BE2C (cell line): ENCODE measurements at regions not wholly inside any gene's neighbourhood (a gene's known extent, or its start where the extent isn't known, plus 50 kb on each side); places are given as distances from the start of the nearest gene placed in this dataset.
A peak's percentile ranks its signal among the peaks of the same experiment; 100 is the strongest.

Source experiments
- DNase-seq: peaks from one replicate; pipeline ENCODE4 v3.0.0-alpha.2; 2020
- H3K27me3 ChIP-seq: fragments of 250-450 bp; sonication (Bioruptor Pico); 2 replicates; pipeline ENCODE4 v1.5.1; 2020; ENCODE audit warnings: mild to moderate bottlenecking
- H3K36me3 ChIP-seq: fragments of 250-450 bp; sonication (Bioruptor Pico); 2 replicates; pipeline ENCODE4 v1.5.1; 2020; ENCODE audit warnings: mild to moderate bottlenecking
- H3K4me1 ChIP-seq: fragments of 250-450 bp; sonication (Bioruptor Pico); 2 replicates; pipeline ENCODE4 v1.5.1; 2020
- H3K4me3 ChIP-seq: 2 replicates; pipeline ENCODE4 v1.5.1; 2011; ENCODE audit warnings: low read depth, low read length
- H3K9me3 ChIP-seq: fragments of 250-450 bp; sonication (Bioruptor Pico); 2 replicates; pipeline ENCODE4 v1.5.1; 2020
- TF ChIP-seq, protein P1 (sequence below): IDR thresholded peaks from 2 replicates; pipeline ENCODE4 v1.5.1; 2012; ENCODE audit warnings: mild to moderate bottlenecking, low read depth, low read length

GRCh38 chr10:52688899-52689298, 83.7 kb downstream of the MBL2 start:
- Histone ChIP-seq H3K4me1 (no peaks in the 10 kb centered on the region), H3K36me3 (no peaks in the 10 kb centered on the region), H3K9me3 (no peaks in the 10 kb centered on the region), H3K27me3 (no peaks in the 10 kb centered on the region), H3K4me3 (no peak overlapping the region)
- no peak for DNase-seq
- TF ChIP-seq, protein P1, sequence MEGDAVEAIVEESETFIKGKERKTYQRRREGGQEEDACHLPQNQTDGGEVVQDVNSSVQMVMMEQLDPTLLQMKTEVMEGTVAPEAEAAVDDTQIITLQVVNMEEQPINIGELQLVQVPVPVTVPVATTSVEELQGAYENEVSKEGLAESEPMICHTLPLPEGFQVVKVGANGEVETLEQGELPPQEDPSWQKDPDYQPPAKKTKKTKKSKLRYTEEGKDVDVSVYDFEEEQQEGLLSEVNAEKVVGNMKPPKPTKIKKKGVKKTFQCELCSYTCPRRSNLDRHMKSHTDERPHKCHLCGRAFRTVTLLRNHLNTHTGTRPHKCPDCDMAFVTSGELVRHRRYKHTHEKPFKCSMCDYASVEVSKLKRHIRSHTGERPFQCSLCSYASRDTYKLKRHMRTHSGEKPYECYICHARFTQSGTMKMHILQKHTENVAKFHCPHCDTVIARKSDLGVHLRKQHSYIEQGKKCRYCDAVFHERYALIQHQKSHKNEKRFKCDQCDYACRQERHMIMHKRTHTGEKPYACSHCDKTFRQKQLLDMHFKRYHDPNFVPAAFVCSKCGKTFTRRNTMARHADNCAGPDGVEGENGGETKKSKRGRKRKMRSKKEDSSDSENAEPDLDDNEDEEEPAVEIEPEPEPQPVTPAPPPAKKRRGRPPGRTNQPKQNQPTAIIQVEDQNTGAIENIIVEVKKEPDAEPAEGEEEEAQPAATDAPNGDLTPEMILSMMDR, result no peak

DNA sequence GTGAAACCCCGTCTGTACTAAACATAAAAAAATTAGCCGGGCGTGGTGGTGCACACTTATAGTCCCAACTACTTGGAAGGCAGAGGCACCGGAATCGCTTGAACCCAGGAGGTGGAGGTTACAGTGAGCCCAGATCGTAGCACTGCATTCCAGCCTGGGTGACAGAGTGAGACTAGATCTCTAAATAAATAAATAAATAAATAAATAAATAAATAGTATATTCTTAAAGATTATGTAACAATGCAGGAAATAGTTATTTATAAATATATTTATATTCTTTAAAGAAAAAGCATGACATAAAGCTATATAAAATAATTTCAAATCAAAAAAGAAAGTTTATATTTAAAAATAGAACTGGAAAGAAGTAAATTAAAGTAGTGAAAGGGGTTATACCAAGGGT, 76.4 kb downstream of the MBL2 start:
- TF ChIP-seq, protein P1, result no peak
- Histone ChIP-seq H3K36me3 (no peaks in the 10 kb centered on the region), H3K4me3 (no peak overlapping the region)

DNA sequence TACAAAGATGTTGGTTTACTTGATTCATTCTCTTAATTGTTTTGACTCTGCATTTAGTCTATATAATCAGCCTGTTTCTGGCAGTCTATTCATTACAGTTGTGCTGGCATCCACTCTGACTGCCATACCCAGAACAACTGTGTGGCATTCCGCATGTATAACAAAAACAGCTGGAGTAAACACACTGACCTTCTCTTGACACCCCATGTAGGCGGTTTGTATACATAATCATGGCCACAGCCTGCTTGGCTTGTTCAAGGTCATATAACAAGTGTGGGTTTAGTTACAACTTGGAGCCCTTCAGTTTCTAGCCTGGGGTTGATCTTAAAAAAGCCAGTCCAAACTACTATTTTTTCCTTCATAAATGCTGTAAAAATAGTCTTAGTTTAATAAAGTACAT, 70.9 kb downstream of the MBL2 start:
- TF ChIP-seq, protein P1, result no peak
- Histone ChIP-seq H3K4me1 (no peaks in the 10 kb centered on the region; the same call in 1 of the 2 replicates), H3K27me3 (no peaks in the 10 kb centered on the region), H3K36me3 (no peaks in the 10 kb centered on the region), H3K4me3 (no peak overlapping the region), H3K9me3 (no peaks in the 10 kb centered on the region)
- no peak for DNase-seq

More for the DNA sequence above, 76.4 kb downstream of the MBL2 start:
- no peak for DNase-seq
- Histone ChIP-seq H3K4me1 (no peaks in the 10 kb centered on the region; the same call in 1 of the 2 replicates), H3K9me3 (no peaks in the 10 kb centered on the region), H3K27me3 (no peaks in the 10 kb centered on the region)

DNA sequence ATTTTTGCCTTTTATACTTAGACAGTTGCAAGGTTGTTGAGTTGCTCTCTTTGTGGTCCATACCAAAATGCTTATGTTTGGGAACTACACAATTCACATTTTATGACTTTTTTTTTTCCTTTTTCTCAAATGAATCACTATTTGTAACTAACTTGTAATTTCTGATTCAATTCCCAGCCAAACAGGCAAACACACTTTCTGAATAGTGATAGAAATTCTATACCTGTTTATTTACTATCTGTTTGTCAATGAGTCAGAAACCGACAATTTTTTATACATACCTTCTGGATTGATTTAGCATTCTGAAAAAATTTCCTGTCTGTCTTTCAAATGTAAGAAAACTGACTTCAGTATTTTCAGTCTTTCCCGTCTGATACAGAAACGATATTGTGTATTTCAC, 69.1 kb downstream of the MBL2 start:
- no peaks in the 10 kb centered on the region; the same call in 1 of the 2 replicates for H3K4me1 ChIP-seq
- TF ChIP-seq, protein P1, result no peak
- no peaks in the 10 kb centered on the region for H3K27me3 ChIP-seq
- no peaks in the 10 kb centered on the region for H3K36me3 ChIP-seq
- H3K4me3 ChIP-seq, result peak overlapping the region; percentile 25
- no peak for DNase-seq
- no peaks in the 10 kb centered on the region for H3K9me3 ChIP-seq

- no peaks in the 10 kb centered on the region for H3K27me3 ChIP-seq
- H3K36me3 ChIP-seq, result no peaks in the 10 kb centered on the region
- H3K4me3 ChIP-seq, result peak overlapping the region; percentile 25
- H3K9me3 ChIP-seq, result no peaks in the 10 kb centered on the region
- DNase-seq, result peak; percentile 17
- H3K4me1 ChIP-seq, result no peaks in the 10 kb centered on the region; the same call in 1 of the 2 replicates
- TF ChIP-seq, protein P1, result no peak
Observed at GRCh38 chr10:52703898-52704297, 68.7 kb downstream of the MBL2 start.

DNA sequence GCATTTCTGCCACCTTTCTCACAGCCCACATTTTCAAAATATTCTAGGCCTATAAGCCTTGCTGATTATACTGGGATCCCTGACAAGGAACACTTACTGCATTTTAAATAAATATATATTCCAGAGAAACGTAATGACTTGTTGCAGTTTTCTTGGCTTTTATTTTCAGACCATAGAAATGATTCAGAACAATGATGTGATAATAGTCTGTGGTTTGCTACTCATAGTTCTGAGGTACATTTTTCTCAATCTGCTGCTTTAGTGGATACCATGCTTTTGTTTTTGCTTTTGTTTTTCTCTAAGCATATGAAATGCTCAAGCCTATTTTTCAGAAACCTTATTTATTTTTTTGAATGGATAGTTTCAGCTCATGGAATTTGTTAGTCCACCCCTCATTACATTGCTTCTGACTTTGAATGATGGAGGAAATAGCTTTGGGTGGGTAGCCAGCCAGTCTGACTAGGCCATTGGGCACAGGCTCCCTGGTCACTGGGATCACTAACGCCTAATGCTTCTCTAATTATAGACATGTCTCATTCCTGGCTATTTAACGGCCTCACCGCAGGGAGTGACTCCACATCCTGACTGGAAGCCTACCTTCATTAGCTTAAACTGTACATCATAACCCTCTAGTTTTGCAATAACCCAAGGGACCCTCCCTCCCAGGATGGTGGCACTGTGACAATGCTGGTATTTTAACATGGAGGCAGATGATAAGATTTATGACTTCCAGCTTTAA, 66.1 kb downstream of the MBL2 start:
- Histone ChIP-seq H3K9me3 (no peaks in the 10 kb centered on the region), H3K36me3 (no peaks in the 10 kb centered on the region), H3K27me3 (no peaks in the 10 kb centered on the region), H3K4me1 (no peaks in the 10 kb centered on the region; the same call in 1 of the 2 replicates), H3K4me3 (no peak overlapping the region)
- TF ChIP-seq, protein P1, result no peak
- DNase-seq, result no peak
